Uterus (tissue), 2 donors: ENCODE measurements at regions not wholly inside any gene's neighbourhood (a gene's known extent, or its start where the extent isn't known, plus 50 kb on each side); places are given as distances from the start of the nearest gene placed in this dataset.

Source experiments
- CTCF ChIP-seq, 4 experiments: fragments of 200-600 bp in 2 of 4; fragments of 450-650 bp in 2 of 4; sonication (generic) in 2 of 4; IDR thresholded peaks; one replicate each; pipeline ENCODE4 v1.5.1; 2016 to 2019; ENCODE audit warnings: antibody characterized with exemption in 4 of 4, mild to moderate bottlenecking in 2 of 4, moderate library complexity in 1 of 4
- POLR2A ChIP-seq, 2 donors: fragments of 450-650 bp; IDR thresholded peaks; one replicate each; pipeline ENCODE4 v1.6.1; 2016; ENCODE audit warnings: antibody characterized with exemption in 2 of 2, mild to moderate bottlenecking in 1 of 2, moderate library complexity in 1 of 2

- TF ChIP-seq CTCF (IDR thresholded peaks at IDR 0.05): no peak
- TF ChIP-seq POLR2A (IDR thresholded peaks at IDR 0.05): no peak
Observed at GRCh38 chr2:183214680-183215079, 90.4 kb downstream of the NUP35 start.
